Liver (tissue), 8 donors: ENCODE measurements at regions not wholly inside any gene's neighbourhood (a gene's known extent, or its start where the extent isn't known, plus 50 kb on each side); places are given as distances from the start of the nearest gene placed in this dataset.

Source experiments
- DNase-seq: peaks from one replicate; pipeline ENCODE4 v3.0.0-alpha.2; 2017; ENCODE audit warnings: low spot score
- H3K27ac ChIP-seq, 2 donors: one replicate each; pipeline ENCODE4 v1.7.0; 2013; ENCODE audit warnings: inconsistent platforms in 2 of 2, low read length in 2 of 2, control low read depth in 1 of 2, low read depth in 1 of 2, mild to moderate bottlenecking in 1 of 2
- H3K27me3 ChIP-seq, 4 donors: one replicate each; pipeline versions ENCODE4 v1.6.1 to v1.7.0; 2013; ENCODE audit warnings: low read length in 3 of 4, inconsistent platforms in 1 of 4, mild to moderate bottlenecking in 1 of 4, moderate library complexity in 1 of 4; ENCODE audit not compliant: control insufficient read depth in 4 of 4, insufficient read depth in 4 of 4
- H3K36me3 ChIP-seq, 4 donors: one replicate each; pipeline versions ENCODE4 v1.6.1 to v1.7.0; 2013; ENCODE audit warnings: low read length in 3 of 4, mild to moderate bottlenecking in 3 of 4, low read depth in 1 of 4, moderate library complexity in 1 of 4; ENCODE audit not compliant: control insufficient read depth in 4 of 4, insufficient read depth in 3 of 4
- H3K4me1 ChIP-seq, 4 donors: one replicate each; pipeline versions ENCODE4 v1.6.1 to v1.7.0; 2013; ENCODE audit warnings: low read length in 3 of 4, mild to moderate bottlenecking in 3 of 4, moderate library complexity in 1 of 4; ENCODE audit not compliant: control insufficient read depth in 4 of 4, insufficient read depth in 4 of 4
- H3K4me3 ChIP-seq, 3 donors: one replicate each; pipeline versions ENCODE4 v1.6.1 to v1.7.0; 2013; ENCODE audit warnings: low read length in 3 of 3, control low read depth in 1 of 3, low read depth in 1 of 3, mild to moderate bottlenecking in 1 of 3
- H3K9ac ChIP-seq, 2 donors: one replicate each; pipeline ENCODE4 v1.7.0; 2013; ENCODE audit warnings: low read length in 2 of 2, mild to moderate bottlenecking in 2 of 2, moderate library complexity in 2 of 2, control low read depth in 1 of 2, low read depth in 1 of 2
- H3K9me3 ChIP-seq, 4 donors: one replicate each; pipeline versions ENCODE4 v1.6.1 to v1.7.0; 2013; ENCODE audit warnings: low read length in 3 of 4; ENCODE audit not compliant: control insufficient read depth in 4 of 4
- EGR1 ChIP-seq, 2 donors: IDR thresholded peaks; 2 replicates each; pipeline ENCODE4 v1.6.1; 2016 to 2018; ENCODE audit warnings: antibody characterized with exemption in 2 of 2, low read depth in 2 of 2
- FOXA1 ChIP-seq: IDR thresholded peaks from 2 replicates; pipeline ENCODE4 v1.6.1; 2016; ENCODE audit warnings: antibody characterized with exemption
- FOXA2 ChIP-seq: IDR thresholded peaks from 2 replicates; pipeline ENCODE4 v1.6.1; 2016; ENCODE audit warnings: antibody characterized with exemption
- HNF4A ChIP-seq, 2 donors: conservative IDR thresholded peaks; 2 replicates each; pipeline ENCODE4 v1.6.1; 2016; ENCODE audit warnings: antibody characterized with exemption in 2 of 2, mild to moderate bottlenecking in 2 of 2
- HNF4G ChIP-seq: IDR thresholded peaks from 2 replicates; pipeline ENCODE4 v1.6.1; 2016; ENCODE audit warnings: antibody characterized with exemption
- JUND ChIP-seq, 2 donors: IDR thresholded peaks; 2 replicates each; pipeline ENCODE4 v1.6.1; 2016; ENCODE audit warnings: antibody characterized with exemption in 2 of 2
- RAD21 ChIP-seq, 2 donors: IDR thresholded peaks; 2 replicates each; pipeline ENCODE4 v1.6.1; 2016; ENCODE audit warnings: antibody characterized with exemption in 2 of 2, mild to moderate bottlenecking in 2 of 2
- RXRA ChIP-seq, 2 donors: IDR thresholded peaks; 2 replicates each; pipeline ENCODE4 v1.6.1; 2017 to 2018; ENCODE audit warnings: antibody characterized with exemption in 2 of 2, mild to moderate bottlenecking in 1 of 2
- SP1 ChIP-seq: IDR thresholded peaks from 2 replicates; pipeline ENCODE4 v1.6.1; 2018; ENCODE audit warnings: antibody characterized with exemption, mild to moderate bottlenecking
- TAF1 ChIP-seq: conservative IDR thresholded peaks from 2 replicates; pipeline ENCODE4 v1.6.1; 2016; ENCODE audit warnings: antibody characterized with exemption, mild to moderate bottlenecking
- YY1 ChIP-seq: IDR thresholded peaks from 2 replicates; pipeline ENCODE4 v1.6.1; 2016; ENCODE audit warnings: antibody characterized with exemption, mild to moderate bottlenecking
- WGBS: extraction: QIAGEN DNeasy Blood & Tissue Kit; methylation state at CpG from one replicate; pipeline ENCODE4 v1.1.7; 2013; 5-methylcytosine and 5-hydroxymethylcytosine counted together
- TF ChIP-seq, protein P1 (sequence below): IDR thresholded peaks from 2 replicates; pipeline ENCODE4 v1.6.1; 2016; ENCODE audit warnings: antibody characterized with exemption
- TF ChIP-seq, protein P2 (sequence below): IDR thresholded peaks from 2 replicates; pipeline ENCODE4 v1.6.1; 2016; ENCODE audit warnings: antibody characterized with exemption
- TF ChIP-seq, protein P3 (sequence below): IDR thresholded peaks from 2 replicates; pipeline ENCODE4 v1.6.1; 2016; ENCODE audit warnings: antibody characterized with exemption, mild to moderate bottlenecking
- TF ChIP-seq, protein P4 (sequence below): fragments of 150-350 bp; IDR thresholded peaks from 2 replicates; pipeline ENCODE4 v1.5.1; 2017; ENCODE audit warnings: improper control_type of control experiment, low read depth, low read length; ENCODE audit not compliant: missing input control
- TF ChIP-seq, protein P5 (sequence below): IDR thresholded peaks from 2 replicates; pipeline ENCODE4 v1.6.1; 2016; ENCODE audit warnings: antibody characterized with exemption
- donor health status: healthy.
- donor health status: healthy.
- donor health status: healthy.
- donor health status: healthy.
- donor health status: healthy.

DNA sequence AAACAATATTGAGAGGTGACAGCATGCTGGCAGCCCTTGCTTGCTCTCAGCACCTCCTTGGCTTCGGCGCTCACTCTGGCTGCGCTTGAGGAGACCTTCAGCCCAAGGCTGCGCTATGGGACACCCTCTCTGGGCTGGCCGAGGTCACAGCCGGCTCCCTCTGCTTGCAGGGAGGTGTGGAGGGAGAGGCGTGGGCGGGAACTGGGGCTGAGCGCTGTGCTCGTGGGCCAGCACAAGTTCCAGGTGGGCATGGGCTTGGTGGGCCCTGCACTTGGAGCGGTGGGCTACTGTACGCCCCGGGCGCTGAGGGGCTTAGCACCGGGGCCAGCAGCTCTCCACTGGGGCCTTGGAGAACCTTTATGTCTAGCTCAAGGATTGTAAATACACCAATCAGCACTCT, 1613.8 kb upstream of the IGFBP7 start:
- Histone ChIP-seq H3K4me1 (no peaks in the 10 kb centered on the region), H3K36me3 (no peaks in the 10 kb centered on the region), H3K4me3 (no peak overlapping the region), H3K27ac (no peak overlapping the region), H3K9ac (no peak overlapping the region), H3K27me3 (no peaks in the 10 kb centered on the region), H3K9me3 (no peaks in the 10 kb centered on the region)
- DNase-seq = no peak
- TF ChIP-seq YY1 (no peak), EGR1 (IDR thresholded peaks at IDR 0.05; ENCODE audit: low read depth in 2 of 2) (no peak), HNF4A (conservative IDR thresholded peaks at IDR 0.05) (no peak), RXRA (IDR thresholded peaks at IDR 0.05) (no peak), RAD21 (IDR thresholded peaks at IDR 0.05) (no peak), FOXA2 (no peak)
- TF ChIP-seq, protein P1, sequence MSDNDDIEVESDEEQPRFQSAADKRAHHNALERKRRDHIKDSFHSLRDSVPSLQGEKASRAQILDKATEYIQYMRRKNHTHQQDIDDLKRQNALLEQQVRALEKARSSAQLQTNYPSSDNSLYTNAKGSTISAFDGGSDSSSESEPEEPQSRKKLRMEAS = no peak
- WGBS = 91% methylated on average over 15 of the region's 15 CpGs

DNA sequence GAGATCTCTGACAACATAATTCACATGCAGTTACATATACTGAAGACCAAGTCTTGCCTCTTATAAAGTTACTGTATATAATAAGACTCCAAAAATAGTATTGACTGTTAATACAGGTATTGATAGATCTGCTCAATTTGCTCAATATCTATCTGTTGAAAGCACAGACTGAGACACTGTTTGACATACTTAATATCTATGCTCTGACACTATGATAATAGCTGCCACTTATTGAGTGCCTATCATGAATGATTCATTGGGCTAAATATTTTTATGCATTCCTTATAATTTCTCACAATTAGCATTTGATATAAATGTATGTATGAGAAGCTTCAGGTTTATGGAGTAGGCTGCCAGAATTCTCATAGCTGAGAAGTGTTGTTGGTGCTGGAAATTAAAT, 1600.9 kb upstream of the IGFBP7 start:
- H3K36me3 ChIP-seq = no peaks in the 10 kb centered on the region
- no peak overlapping the region for H3K27ac ChIP-seq
- no peaks in the 10 kb centered on the region for H3K4me1 ChIP-seq
- no peaks in the 10 kb centered on the region for H3K9me3 ChIP-seq
- H3K27me3 ChIP-seq = no peaks in the 10 kb centered on the region
- TF ChIP-seq FOXA1 (no peak), JUND (IDR thresholded peaks at IDR 0.05) (no peak), SP1 (no peak), EGR1 (IDR thresholded peaks at IDR 0.05; ENCODE audit: low read depth in 2 of 2) (no peak), YY1 (no peak), FOXA2 (no peak), TAF1 (no peak), HNF4G (no peak)
- TF ChIP-seq, protein P1 = no peak
- TF ChIP-seq, protein P2, sequence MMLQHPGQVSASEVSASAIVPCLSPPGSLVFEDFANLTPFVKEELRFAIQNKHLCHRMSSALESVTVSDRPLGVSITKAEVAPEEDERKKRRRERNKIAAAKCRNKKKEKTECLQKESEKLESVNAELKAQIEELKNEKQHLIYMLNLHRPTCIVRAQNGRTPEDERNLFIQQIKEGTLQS = no peak
- TF ChIP-seq, protein P3, sequence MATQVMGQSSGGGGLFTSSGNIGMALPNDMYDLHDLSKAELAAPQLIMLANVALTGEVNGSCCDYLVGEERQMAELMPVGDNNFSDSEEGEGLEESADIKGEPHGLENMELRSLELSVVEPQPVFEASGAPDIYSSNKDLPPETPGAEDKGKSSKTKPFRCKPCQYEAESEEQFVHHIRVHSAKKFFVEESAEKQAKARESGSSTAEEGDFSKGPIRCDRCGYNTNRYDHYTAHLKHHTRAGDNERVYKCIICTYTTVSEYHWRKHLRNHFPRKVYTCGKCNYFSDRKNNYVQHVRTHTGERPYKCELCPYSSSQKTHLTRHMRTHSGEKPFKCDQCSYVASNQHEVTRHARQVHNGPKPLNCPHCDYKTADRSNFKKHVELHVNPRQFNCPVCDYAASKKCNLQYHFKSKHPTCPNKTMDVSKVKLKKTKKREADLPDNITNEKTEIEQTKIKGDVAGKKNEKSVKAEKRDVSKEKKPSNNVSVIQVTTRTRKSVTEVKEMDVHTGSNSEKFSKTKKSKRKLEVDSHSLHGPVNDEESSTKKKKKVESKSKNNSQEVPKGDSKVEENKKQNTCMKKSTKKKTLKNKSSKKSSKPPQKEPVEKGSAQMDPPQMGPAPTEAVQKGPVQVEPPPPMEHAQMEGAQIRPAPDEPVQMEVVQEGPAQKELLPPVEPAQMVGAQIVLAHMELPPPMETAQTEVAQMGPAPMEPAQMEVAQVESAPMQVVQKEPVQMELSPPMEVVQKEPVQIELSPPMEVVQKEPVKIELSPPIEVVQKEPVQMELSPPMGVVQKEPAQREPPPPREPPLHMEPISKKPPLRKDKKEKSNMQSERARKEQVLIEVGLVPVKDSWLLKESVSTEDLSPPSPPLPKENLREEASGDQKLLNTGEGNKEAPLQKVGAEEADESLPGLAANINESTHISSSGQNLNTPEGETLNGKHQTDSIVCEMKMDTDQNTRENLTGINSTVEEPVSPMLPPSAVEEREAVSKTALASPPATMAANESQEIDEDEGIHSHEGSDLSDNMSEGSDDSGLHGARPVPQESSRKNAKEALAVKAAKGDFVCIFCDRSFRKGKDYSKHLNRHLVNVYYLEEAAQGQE = no peak
- TF ChIP-seq, protein P4, sequence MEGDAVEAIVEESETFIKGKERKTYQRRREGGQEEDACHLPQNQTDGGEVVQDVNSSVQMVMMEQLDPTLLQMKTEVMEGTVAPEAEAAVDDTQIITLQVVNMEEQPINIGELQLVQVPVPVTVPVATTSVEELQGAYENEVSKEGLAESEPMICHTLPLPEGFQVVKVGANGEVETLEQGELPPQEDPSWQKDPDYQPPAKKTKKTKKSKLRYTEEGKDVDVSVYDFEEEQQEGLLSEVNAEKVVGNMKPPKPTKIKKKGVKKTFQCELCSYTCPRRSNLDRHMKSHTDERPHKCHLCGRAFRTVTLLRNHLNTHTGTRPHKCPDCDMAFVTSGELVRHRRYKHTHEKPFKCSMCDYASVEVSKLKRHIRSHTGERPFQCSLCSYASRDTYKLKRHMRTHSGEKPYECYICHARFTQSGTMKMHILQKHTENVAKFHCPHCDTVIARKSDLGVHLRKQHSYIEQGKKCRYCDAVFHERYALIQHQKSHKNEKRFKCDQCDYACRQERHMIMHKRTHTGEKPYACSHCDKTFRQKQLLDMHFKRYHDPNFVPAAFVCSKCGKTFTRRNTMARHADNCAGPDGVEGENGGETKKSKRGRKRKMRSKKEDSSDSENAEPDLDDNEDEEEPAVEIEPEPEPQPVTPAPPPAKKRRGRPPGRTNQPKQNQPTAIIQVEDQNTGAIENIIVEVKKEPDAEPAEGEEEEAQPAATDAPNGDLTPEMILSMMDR = no peak
- TF ChIP-seq, protein P5, sequence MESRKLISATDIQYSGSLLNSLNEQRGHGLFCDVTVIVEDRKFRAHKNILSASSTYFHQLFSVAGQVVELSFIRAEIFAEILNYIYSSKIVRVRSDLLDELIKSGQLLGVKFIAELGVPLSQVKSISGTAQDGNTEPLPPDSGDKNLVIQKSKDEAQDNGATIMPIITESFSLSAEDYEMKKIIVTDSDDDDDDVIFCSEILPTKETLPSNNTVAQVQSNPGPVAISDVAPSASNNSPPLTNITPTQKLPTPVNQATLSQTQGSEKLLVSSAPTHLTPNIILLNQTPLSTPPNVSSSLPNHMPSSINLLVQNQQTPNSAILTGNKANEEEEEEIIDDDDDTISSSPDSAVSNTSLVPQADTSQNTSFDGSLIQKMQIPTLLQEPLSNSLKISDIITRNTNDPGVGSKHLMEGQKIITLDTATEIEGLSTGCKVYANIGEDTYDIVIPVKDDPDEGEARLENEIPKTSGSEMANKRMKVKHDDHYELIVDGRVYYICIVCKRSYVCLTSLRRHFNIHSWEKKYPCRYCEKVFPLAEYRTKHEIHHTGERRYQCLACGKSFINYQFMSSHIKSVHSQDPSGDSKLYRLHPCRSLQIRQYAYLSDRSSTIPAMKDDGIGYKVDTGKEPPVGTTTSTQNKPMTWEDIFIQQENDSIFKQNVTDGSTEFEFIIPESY = no peak
- H3K4me3 ChIP-seq = no peak overlapping the region
- H3K9ac ChIP-seq = no peak overlapping the region
- DNase-seq = no peak
